Loucy (cell line): ENCODE measurements at regions not wholly inside any gene's neighbourhood (a gene's known extent, or its start where the extent isn't known, plus 50 kb on each side); places are given as distances from the start of the nearest gene placed in this dataset.
"Not testable (repeated sequence)": the region's sequence is repeated elsewhere in the genome, so short reads cannot be mapped to it uniquely, and the experiment has no call there.

Source experiments
- H2AFZ ChIP-seq: fragments of 200-600 bp; sonication (generic); 2 replicates; pipeline ENCODE4 v1.6.0; 2016; ENCODE audit warnings: antibody characterized with exemption, mild to moderate bottlenecking, low read length, moderate library complexity
- H3F3A ChIP-seq: fragments of 200-600 bp; 2 replicates; pipeline ENCODE4 v1.6.0; 2016; ENCODE audit warnings: antibody characterized with exemption, low read depth, mild to moderate bottlenecking
- H3K27me3 ChIP-seq: fragments of 200-600 bp; sonication (generic); 2 replicates; pipeline ENCODE4 v1.6.1; 2014; ENCODE audit warnings: low read length, mild to moderate bottlenecking; ENCODE audit not compliant: insufficient read depth, poor library complexity, severe bottlenecking
- H3K36me3 ChIP-seq: fragments of 200-600 bp; sonication (generic); 2 replicates; pipeline ENCODE4 v1.6.1; 2016; ENCODE audit warnings: low read length; ENCODE audit not compliant: insufficient read depth
- H3K4me1 ChIP-seq: fragments of 200-600 bp; sonication (generic); 2 replicates; pipeline ENCODE4 v1.5.1; 2014; ENCODE audit warnings: low read length, mild to moderate bottlenecking; ENCODE audit not compliant: insufficient read depth, poor library complexity, severe bottlenecking
- H3K4me2 ChIP-seq: fragments of 200-600 bp; sonication (generic); 2 replicates; pipeline ENCODE4 v1.6.0; 2014; ENCODE audit warnings: antibody characterized with exemption, low read length, low read depth, mild to moderate bottlenecking; ENCODE audit not compliant: poor library complexity, severe bottlenecking
- H3K4me3 ChIP-seq: fragments of 200-600 bp; sonication (generic); 2 replicates; pipeline ENCODE4 v1.5.1; 2014; ENCODE audit warnings: low read length, mild to moderate bottlenecking, mixed read lengths; ENCODE audit not compliant: poor library complexity, severe bottlenecking
- H3K79me2 ChIP-seq: fragments of 200-600 bp; sonication (generic); 2 replicates; pipeline ENCODE4 v1.6.1; 2014; ENCODE audit warnings: low read length; ENCODE audit not compliant: insufficient read depth
- H3K9ac ChIP-seq: fragments of 200-600 bp; sonication (generic); 2 replicates; pipeline ENCODE4 v1.6.0; 2014; ENCODE audit warnings: mild to moderate bottlenecking, low read depth, low read length, moderate library complexity; ENCODE audit not compliant: poor library complexity, severe bottlenecking
- H3K9me2 ChIP-seq: fragments of 200-600 bp; sonication (generic); replicated peaks from 2 replicates; pipeline ENCODE4 v1.6.1; 2016; ENCODE audit warnings: low read depth, low read length, mixed read lengths
- H3K9me3 ChIP-seq: fragments of 200-600 bp; sonication (generic); 2 replicates; pipeline ENCODE4 v1.6.1; 2014; ENCODE audit warnings: mild to moderate bottlenecking, antibody characterized with exemption, low read length, low read depth; ENCODE audit not compliant: insufficient read depth
- H4K20me1 ChIP-seq: fragments of 200-600 bp; sonication (generic); 2 replicates; pipeline ENCODE4 v1.6.0; 2014; ENCODE audit warnings: antibody characterized with exemption, low read length, mild to moderate bottlenecking; ENCODE audit not compliant: insufficient read depth, poor library complexity, severe bottlenecking
- EZH2phosphoT487 ChIP-seq: fragments of 200-600 bp; IDR thresholded peaks from 2 replicates; pipeline ENCODE4 v1.6.1; 2018; ENCODE audit warnings: antibody characterized with exemption, mild to moderate bottlenecking, moderate library complexity, borderline replicate concordance
- TF ChIP-seq, protein P1 (sequence below): fragments of 200-600 bp; sonication (generic); conservative IDR thresholded peaks from 2 replicates; pipeline ENCODE4 v1.5.1; 2014; ENCODE audit warnings: mild to moderate bottlenecking, antibody characterized with exemption, low read length

DNA sequence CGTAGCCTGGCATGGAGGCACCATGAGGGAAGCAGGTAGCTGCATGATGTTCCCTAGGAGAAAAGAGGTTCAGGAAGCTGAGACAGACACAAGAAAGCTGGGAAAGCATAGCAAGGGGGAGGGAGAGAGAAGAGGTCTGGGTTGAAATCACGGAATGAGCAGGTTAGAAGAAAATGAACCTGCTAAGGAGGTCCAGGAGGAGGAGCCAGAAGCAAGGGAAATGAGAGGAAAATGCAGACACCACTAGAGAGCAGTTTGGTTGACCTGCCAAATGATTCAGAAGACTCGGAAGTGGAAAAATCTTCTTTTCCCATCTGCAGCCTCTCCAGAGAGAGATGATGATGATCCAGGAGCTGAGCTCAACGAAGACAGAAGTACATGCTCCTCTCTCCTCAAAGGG is 70.9 kb downstream of the VIP start:
- Histone ChIP-seq H3K79me2 (no peaks in the 10 kb centered on the region), H3K27me3 (no peaks in the 10 kb centered on the region), H3K4me2 (no peak overlapping the region), H3K36me3 (no peaks in the 10 kb centered on the region), H3K9ac (no peak overlapping the region), H4K20me1 (no peaks in the 10 kb centered on the region), H3K4me1 (no peaks in the 10 kb centered on the region), H3F3A (no peaks in the 10 kb centered on the region), H2AFZ (no peak overlapping the region), H3K9me3 (no peaks in the 10 kb centered on the region), H3K4me3 (no peak overlapping the region), H3K9me2 (no peaks in the 10 kb centered on the region)
- TF ChIP-seq, protein P1, sequence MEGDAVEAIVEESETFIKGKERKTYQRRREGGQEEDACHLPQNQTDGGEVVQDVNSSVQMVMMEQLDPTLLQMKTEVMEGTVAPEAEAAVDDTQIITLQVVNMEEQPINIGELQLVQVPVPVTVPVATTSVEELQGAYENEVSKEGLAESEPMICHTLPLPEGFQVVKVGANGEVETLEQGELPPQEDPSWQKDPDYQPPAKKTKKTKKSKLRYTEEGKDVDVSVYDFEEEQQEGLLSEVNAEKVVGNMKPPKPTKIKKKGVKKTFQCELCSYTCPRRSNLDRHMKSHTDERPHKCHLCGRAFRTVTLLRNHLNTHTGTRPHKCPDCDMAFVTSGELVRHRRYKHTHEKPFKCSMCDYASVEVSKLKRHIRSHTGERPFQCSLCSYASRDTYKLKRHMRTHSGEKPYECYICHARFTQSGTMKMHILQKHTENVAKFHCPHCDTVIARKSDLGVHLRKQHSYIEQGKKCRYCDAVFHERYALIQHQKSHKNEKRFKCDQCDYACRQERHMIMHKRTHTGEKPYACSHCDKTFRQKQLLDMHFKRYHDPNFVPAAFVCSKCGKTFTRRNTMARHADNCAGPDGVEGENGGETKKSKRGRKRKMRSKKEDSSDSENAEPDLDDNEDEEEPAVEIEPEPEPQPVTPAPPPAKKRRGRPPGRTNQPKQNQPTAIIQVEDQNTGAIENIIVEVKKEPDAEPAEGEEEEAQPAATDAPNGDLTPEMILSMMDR: no peak
- TF ChIP-seq EZH2phosphoT487: no peak

GRCh38 chr6:152824666-152825065 is 74.1 kb downstream of the VIP start:
- Histone ChIP-seq H3K4me2 (no peak overlapping the region), H3K79me2 (no peaks in the 10 kb centered on the region), H3K4me1 (no peaks in the 10 kb centered on the region), H3K9me3 (no peaks in the 10 kb centered on the region), H4K20me1 (no peaks in the 10 kb centered on the region), H3F3A (no peaks in the 10 kb centered on the region), H3K9ac (no peak overlapping the region), H3K9me2 (no peaks in the 10 kb centered on the region), H3K36me3 (no peaks in the 10 kb centered on the region), H3K27me3 (no peaks in the 10 kb centered on the region), H2AFZ (no peak overlapping the region), H3K4me3 (no peak overlapping the region)
- TF ChIP-seq, protein P1: no peak
- TF ChIP-seq EZH2phosphoT487: no peak

DNA sequence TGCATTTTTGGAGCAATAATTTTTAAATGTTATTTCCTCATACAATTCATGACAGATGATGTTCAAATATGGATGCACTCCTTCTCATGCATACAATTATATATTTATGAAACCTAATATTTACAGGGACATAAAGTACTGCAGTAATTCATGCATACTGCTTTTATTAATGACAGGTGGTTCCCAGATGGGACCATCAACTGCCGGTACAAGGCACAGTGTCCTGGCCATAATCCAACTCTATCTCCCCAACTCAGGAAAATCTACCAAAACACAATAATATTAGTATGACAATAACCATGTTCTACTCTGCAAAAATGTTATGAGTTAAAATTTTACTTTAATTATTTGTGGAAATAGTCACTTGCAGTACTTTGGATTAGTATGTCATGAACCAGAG is 77.8 kb downstream of the VIP start:
- Histone ChIP-seq H3K4me2 (no peak overlapping the region), H3F3A (no peaks in the 10 kb centered on the region)
- TF ChIP-seq, protein P1: no peak
- no peak for TF ChIP-seq EZH2phosphoT487

GRCh38 chr6:152834366-152834765 is 83.8 kb downstream of the VIP start:
- not testable (repeated sequence) for H3K27me3 ChIP-seq, H3K4me2 ChIP-seq, H3K36me3 ChIP-seq, H3K9me3 ChIP-seq, H2AFZ ChIP-seq, H4K20me1 ChIP-seq, H3F3A ChIP-seq, H3K4me1 ChIP-seq, H3K9ac ChIP-seq, H3K9me2 ChIP-seq, H3K79me2 ChIP-seq, H3K4me3 ChIP-seq

More for the DNA sequence above, 77.8 kb downstream of the VIP start:
- Histone ChIP-seq H3K4me3 (no peak overlapping the region), H3K27me3 (no peaks in the 10 kb centered on the region), H3K9ac (no peak overlapping the region), H3K36me3 (no peaks in the 10 kb centered on the region), H3K4me1 (no peaks in the 10 kb centered on the region), H4K20me1 (no peaks in the 10 kb centered on the region), H3K9me2 (no peaks in the 10 kb centered on the region), H2AFZ (no peak overlapping the region), H3K79me2 (no peaks in the 10 kb centered on the region), H3K9me3 (no peaks in the 10 kb centered on the region)
